Pulmonary artery endothelial cell (primary cell): ENCODE measurements at regions not wholly inside any gene's neighbourhood (a gene's known extent, or its start where the extent isn't known, plus 50 kb on each side); places are given as distances from the start of the nearest gene placed in this dataset.

ENCODE experiments used
- DNase-seq: peaks from one replicate; pipeline ENCODE4 v3.0.0-alpha.2; 2011; ENCODE audit warnings: low read depth, low spot score

GRCh38 chr2:228707846-228708245 lies 526.4 kb upstream of the SPHKAP start:
- DNase-seq: no peak

DNA sequence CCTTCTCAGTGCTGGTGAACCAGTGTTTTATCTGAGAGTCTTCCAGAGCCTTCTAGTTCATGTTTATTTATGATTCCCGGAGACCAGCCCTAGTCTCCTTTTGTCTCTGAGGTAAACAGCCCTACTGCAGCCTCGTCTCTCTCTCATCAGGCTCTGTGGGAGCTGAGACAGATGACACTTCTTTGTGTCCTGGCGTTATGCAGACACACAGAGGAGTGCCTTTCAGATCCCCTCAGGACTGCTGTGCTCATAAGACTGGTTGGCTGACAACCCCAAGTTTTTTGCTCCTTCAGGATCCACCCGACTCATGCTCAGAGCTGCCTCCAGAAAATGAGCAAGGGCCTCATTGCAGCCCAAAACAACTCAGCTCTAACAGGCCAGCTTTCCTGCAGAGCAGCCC lies 523.8 kb upstream of the SPHKAP start:
- DNase-seq: no peak

DNA sequence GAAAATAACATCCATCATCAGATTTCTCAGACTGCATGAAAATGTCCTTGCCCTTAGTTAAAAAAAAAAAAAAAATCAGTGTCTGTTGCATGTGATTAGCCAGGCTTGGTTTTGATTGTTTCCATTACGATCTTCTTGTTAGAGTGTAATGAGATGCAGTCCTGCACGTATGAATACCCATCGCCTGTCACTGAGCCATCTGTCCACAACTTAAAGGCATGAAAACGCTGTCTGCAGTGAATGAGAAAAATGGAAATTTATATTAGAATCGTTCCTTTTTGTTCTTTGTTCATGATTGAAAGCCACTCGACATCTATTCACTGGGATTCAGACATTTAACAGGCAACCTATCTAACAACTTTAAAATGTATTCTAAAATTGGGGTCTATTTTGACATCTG lies 521.7 kb upstream of the SPHKAP start:
- DNase-seq: no peak

DNA sequence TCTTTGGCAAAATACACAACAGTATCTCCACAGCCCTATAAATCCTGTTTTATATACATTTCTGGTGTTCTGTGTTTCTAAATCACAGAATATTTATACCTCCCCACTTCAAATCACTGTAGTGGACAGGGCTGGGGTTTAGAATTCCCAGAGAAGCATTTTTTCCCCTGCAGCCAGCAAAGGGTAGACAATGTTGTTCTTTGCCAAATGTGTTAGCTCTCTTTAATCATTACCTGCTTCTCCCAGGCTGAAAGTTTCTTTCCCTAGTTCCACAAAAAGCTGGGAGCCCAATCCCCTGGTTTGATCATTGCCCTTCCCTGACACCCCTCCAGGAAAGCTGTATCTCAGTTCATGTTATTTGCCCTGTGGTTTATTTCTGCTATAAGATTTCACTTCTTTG lies 520.0 kb upstream of the SPHKAP start:
- DNase-seq: no peak

- no peak for DNase-seq
These were observed 519.2 kb upstream of the SPHKAP start for GRCh38 chr2:228700638-228701037.

DNA sequence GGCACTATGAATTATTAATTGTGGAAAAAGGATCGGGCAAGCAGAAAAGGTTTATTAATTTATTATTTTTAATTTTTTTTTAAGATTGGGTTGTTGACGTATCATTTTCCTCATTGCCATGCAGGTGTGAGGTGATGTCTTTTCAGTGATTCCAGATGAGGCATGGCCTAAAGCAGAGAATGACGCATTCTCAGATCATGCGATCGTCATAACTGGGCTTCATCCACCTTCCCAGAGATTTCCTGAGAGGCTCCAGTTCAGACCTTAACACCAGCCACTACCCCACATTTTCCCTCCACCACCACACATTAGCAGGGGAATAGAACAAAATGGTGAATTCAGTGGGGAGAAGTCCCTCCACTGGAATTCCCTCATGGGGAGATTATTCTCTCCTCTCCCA lies 518.4 kb upstream of the SPHKAP start:
- no peak for DNase-seq

DNA sequence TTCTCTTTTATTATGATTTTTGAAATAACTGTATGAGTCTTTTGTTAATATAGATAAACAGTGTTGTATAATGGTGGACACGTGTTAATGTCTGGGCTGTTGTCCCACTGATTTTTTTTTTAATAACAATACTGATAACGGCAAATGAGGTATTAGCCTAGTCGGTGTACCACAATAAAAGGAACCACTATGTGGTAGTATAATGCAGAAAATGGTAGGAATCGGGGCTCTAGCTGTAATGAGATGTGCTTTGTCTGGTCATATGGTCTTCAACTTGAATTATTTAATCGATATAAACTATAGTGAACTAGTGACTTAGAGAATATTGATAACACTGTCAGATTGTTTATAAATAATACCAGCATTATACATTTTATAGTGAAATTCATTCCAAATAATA lies 517.9 kb upstream of the SPHKAP start:
- DNase-seq: no peak

GRCh38 chr2:228698963-228699362 lies 517.5 kb upstream of the SPHKAP start:
- DNase-seq: no peak

GRCh38 chr2:228697456-228697855 lies 516.0 kb upstream of the SPHKAP start:
- no peak for DNase-seq

DNA sequence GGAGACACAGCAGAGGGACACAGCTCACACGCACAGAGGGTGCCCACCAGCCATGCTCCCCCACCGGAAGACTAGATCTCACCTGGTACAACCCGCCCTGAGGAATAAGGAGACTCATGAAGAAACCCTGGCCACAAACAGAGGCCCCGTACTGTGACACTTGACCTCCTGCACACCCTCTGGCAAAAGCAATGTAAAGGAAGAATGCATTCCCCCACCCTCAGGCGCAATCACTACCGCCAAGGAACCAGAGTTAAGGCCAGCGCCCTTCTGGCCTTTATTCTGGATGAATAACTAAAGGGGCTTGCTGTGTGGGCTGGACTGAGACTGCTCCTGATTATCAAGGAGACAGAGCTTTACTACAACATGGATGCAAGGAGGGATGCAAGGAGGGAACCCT lies 509.2 kb upstream of the SPHKAP start:
- DNase-seq: no peak

GRCh38 chr2:228689053-228689452 lies 507.6 kb upstream of the SPHKAP start:
- DNase-seq: no peak

- no peak for DNase-seq
These were observed 506.6 kb upstream of the SPHKAP start for GRCh38 chr2:228688007-228688645.

- no peak for DNase-seq
These were observed 500.5 kb upstream of the SPHKAP start for GRCh38 chr2:228681979-228682378.

GRCh38 chr2:228681426-228681825 lies 499.9 kb upstream of the SPHKAP start:
- no peak for DNase-seq

- no peak for DNase-seq
These were observed 496.6 kb upstream of the SPHKAP start for GRCh38 chr2:228678110-228678509.

DNA sequence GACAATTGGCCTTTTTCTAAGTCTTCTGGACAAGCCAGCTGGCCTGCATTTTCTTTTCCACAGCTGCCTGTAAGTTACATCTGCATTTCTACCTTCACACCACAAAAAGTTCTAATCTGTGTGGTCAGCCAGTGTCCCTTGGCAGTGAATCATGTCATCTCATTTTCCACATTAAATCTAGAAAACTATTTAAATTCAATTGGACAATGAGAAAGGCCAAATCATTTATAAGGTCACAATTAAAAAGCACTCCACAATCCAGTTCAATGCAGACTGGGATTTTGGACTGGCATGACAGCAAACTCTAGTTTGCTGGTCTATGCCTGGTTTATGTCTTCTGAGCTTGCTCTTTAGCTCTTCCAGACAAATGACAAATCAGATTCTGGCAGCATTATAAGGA lies 494.2 kb upstream of the SPHKAP start:
- DNase-seq: no peak

DNA sequence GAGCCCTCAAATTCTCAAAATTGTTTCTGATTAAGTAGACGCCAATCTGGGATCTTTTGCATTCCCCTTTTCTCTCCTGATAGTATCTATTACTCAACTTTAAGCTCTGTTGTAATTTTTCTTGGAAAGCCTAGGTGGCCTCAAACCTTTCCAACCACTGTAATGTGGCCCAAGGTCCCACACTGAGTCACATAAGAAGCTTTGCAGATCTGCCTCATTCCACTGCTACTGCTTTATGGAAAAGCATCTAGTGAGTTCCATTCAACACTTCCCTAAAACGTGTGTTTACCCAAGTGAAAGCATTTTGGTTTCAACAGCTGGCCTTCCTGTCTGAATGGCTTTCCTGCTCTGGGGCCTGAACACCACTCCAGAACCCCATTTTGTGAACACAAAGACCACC lies 493.6 kb upstream of the SPHKAP start:
- DNase-seq: no peak

DNA sequence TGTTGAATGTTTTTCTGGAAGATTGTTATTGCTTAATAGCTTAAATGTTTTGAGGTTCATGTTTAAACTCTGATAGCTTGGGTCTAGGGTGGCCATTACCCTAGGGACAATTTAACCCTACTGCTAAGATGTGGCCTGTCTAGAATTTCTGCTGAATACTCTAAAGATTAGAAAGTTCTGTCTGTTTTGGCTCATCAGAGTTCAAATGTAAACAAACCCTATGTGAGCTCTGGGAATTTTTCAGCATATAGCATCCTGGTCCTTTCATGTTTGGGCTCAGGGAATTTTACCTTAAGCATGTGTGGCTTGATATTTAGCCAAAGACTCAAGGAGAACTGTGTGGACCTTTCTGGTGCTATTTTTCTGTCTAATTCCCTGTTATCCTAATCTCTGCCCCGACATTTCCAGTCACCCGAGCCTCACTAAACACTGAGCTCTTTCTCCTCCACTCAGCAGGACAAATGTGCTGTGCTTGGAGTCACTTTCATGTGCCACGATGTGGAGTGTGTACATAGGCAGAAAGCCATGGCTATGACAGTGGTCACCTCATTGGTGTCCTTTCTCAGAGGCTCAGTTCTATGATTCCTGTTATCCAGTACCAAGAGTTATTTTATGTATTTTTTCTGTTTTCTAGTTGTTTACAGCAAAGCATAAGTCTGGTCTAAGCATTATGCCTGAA lies 492.5 kb upstream of the SPHKAP start:
- no peak for DNase-seq

DNA sequence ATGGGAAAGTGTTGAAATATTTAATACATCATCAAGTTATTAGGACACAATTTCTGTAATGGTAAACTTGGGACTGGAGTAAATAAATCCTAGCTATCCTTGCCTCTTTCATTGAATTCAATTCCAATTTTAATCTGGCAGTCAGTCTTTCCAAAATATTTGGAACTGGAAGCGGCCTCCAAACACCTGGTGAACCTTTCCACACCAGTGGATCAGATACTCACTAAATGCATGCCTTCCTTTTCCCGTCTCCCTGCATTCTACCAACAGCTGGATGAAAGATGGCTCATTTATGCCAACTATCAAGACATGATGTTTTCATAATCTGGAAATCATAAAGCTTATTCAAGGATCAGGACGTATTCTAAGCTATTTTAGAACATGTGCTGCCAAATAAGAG lies 488.2 kb upstream of the SPHKAP start:
- no peak for DNase-seq

DNA sequence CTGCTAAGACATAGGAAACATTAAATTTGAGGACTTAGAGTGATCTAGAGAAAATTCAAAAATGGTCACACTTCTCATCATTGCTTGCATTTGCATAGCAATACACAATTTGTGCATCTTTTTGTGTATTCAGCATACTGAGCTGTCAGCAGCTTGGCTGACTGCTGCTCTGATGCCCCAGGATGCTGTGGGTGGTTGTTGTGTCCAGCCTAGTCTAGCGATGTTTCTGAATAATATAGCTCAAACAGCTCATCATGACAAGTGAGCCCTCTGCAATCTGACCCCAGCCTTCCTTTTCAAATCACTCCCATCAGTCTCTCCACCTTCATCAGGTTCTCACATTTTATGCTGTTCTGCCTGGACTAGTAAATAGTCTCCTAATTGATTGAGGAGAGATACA lies 483.7 kb upstream of the SPHKAP start:
- no peak for DNase-seq

DNA sequence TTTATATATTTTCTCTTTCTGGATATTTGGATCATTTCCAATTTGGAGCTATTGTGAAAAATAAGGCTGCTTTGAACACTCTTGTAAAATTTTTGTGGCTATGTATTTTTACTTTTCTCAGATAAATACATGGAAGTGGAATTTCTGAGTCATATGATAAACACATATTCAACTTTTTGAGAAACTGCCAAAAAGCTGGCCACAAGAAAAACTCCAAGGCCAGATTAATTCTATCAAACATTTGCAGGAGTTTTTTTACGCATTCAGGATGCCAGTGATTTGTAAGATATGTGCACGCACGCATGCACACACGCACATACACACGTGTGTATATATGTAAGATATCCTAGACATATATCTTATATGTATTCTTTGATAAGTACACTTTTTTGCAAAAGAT lies 477.5 kb upstream of the SPHKAP start:
- peak; percentile 41 for DNase-seq

GRCh38 chr2:228657807-228658402 lies 476.4 kb upstream of the SPHKAP start:
- DNase-seq: no peak

DNA sequence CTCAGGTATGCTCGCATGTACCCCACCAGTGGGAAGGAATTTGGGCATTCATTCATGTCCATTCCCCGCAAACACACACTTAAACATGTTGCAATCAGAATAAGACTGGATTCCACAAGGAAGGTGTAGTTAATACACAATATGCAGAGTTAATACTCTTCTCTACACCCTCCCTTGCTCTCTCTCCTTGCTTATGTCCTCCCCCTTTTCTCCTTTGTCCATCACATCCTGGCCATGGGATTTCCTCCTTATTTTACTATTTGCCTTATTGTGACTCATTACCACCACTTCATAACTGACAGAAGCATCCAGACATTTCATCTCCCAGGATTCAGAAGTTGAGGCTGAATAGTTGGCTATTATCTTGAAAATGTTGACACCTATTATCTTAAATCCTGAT lies 473.8 kb upstream of the SPHKAP start:
- no peak for DNase-seq
